Pancreas (tissue), 10 donors: ENCODE measurements at regions not wholly inside any gene's neighbourhood (a gene's known extent, or its start where the extent isn't known, plus 50 kb on each side); places are given as distances from the start of the nearest gene placed in this dataset.

Source experiments
- ATAC-seq, 4 donors: fragments of 200-7000 bp; cut with Tn5 transposase; one replicate each; pipeline versions ENCODE4 v1.8.0 to v1.9.1; 2020; ENCODE audit warnings: mild to moderate bottlenecking in 4 of 4, moderate library complexity in 4 of 4
- DNase-seq, 6 donors: peaks; one replicate each; pipeline ENCODE4 v3.0.0-alpha.2; 2020
- FAIRE-seq: peaks from 2 replicates; lab custom pipeline; 2012; peaks lifted over from hg19 to GRCh38; lab: Jason Lieb, UNC
- H3K27ac ChIP-seq, 4 donors: fragments of 200-600 bp; sonication (generic); 1 replicate in 3 of 4; 2 replicates in 1 of 4; pipeline versions ENCODE4 v1.5.0 to v1.8.0; 2020
- H3K27me3 ChIP-seq, 4 donors: fragments of 200-600 bp; one replicate each; pipeline ENCODE4 v1.8.0; 2021
- H3K36me3 ChIP-seq, 3 donors: fragments of 200-600 bp; sonication (generic) in 1 of 3; one replicate each; pipeline versions ENCODE4 v1.5.0 to v1.8.0; 2020 to 2021
- H3K4me1 ChIP-seq, 3 donors: fragments of 200-600 bp; one replicate each; pipeline ENCODE4 v1.8.0; 2021
- H3K4me3 ChIP-seq, 4 donors: fragments of 200-600 bp; sonication (generic) in 2 of 4; one replicate each; pipeline versions ENCODE4 v1.5.0 to v1.8.0; 2020 to 2021
- H3K9me3 ChIP-seq, 4 donors: fragments of 200-600 bp; one replicate each; pipeline ENCODE4 v1.8.0; 2021
- CTCF ChIP-seq, 4 donors: fragments of 200-600 bp; sonication (generic) in 3 of 4; IDR thresholded peaks; one replicate each; pipeline versions ENCODE4 v1.5.0 to v1.8.0; 2021; ENCODE audit warnings: antibody characterized with exemption in 4 of 4
- WGBS, 2 donors: extraction: QIAGEN DNeasy Blood & Tissue Kit; methylation state at CpG; one replicate each; pipeline ENCODE4 v1.1.7; 2013; 5-methylcytosine and 5-hydroxymethylcytosine counted together
- intact Hi-C, 3 donors: fragments of 100-400 bp; cut with DNase I; formaldehyde crosslinking; loops; one replicate each; pipeline versions ENCODE4 v1.11.1 to v1.14.2; 2022
- donor health status: healthy with polysubstance abuse.
- donor health status: DM: no; HTN: no; CAD: no; lungs with moderate emphysema.
- donor health status: DM: no; HTN: no; CAD: no.
- donor health status: control.
- donor health status: control.
- donor health status: Bipolar disorder and iron deficiency.
- donor health status: DM: yes; HTN: yes; CAD: no.
- donor health status: DM: no; HTN: no; CAD: no.
- donor health status: DM: no; HTN: no; CAD: no.
- donor health status: DM: yes; HTN: yes; CAD: no.

- no peak for TF ChIP-seq CTCF (IDR thresholded peaks at IDR 0.05)
- DNase-seq (no peak), FAIRE-seq (no peak), ATAC-seq (no peak)
- Histone ChIP-seq H3K36me3 (no peaks in the 10 kb centered on the region), H3K27me3 (no peaks in the 10 kb centered on the region), H3K4me1 (no peaks in the 10 kb centered on the region), H3K27ac (no peak overlapping the region), H3K9me3 (no peaks in the 10 kb centered on the region), H3K4me3 (no peak overlapping the region)
- WGBS, 2 donors, result 66 to 68% methylated on average over 9 of the region's 9 CpGs
- intact Hi-C loops, result no loop called here
Measured at GRCh38 chr2:780002-780401, 102.8 kb upstream of the TMEM18 start.

GRCh38 chr2:778731-779350, 101.6 kb upstream of the TMEM18 start:
- 64 to 68% methylated on average over 17 of the region's 17 CpGs for WGBS, 2 donors

DNA sequence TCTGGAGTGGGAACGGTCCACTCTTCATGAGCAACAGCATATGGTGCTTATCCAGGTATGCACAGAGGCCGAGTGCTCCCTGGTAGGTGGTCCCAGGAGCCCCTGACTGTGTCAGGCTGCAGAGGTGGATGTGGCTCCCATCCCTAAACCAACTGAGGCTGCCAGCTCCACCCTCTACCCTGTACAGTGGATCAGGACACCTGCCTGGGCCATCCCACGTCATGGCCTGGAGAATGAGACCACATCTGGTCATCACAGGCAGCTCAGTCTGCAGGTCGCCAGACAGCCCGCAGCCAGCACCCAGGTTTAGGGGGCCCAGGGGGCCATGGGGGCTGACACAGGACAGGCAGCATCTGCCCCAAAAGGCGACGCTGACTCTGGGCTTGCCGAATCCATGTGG, 100.3 kb upstream of the TMEM18 start:
- no peak for FAIRE-seq
- H3K4me3 ChIP-seq, result no peak overlapping the region
- WGBS, 2 donors, result 73 to 83% methylated on average over 8 of the region's 8 CpGs

More at GRCh38 chr2:778731-779350, 101.6 kb upstream of the TMEM18 start:
- H3K36me3 ChIP-seq, result no peaks in the 10 kb centered on the region
- DNase-seq (no peak), FAIRE-seq (no peak), ATAC-seq (no peak)
- H3K9me3 ChIP-seq, result no peaks in the 10 kb centered on the region
- intact Hi-C loops, result no loop called here
- no peak for TF ChIP-seq CTCF (IDR thresholded peaks at IDR 0.05)
- no peak overlapping the region for H3K27ac ChIP-seq
- no peaks in the 10 kb centered on the region for H3K27me3 ChIP-seq
- H3K4me1 ChIP-seq, result no peaks in the 10 kb centered on the region
- H3K4me3 ChIP-seq, result no peak overlapping the region

GRCh38 chr2:777051-777450, 99.8 kb upstream of the TMEM18 start:
- FAIRE-seq (no peak), ATAC-seq (no peak), DNase-seq (no peak)

More for the DNA sequence above, 100.3 kb upstream of the TMEM18 start:
- Histone ChIP-seq H3K4me1 (no peaks in the 10 kb centered on the region), H3K27me3 (no peaks in the 10 kb centered on the region), H3K9me3 (no peaks in the 10 kb centered on the region), H3K36me3 (no peaks in the 10 kb centered on the region), H3K27ac (no peak overlapping the region)
- ATAC-seq (no peak), DNase-seq (no peak)
- TF ChIP-seq CTCF (IDR thresholded peaks at IDR 0.05), result no peak
- intact Hi-C loops, result no loop called here

More at GRCh38 chr2:777051-777450, 99.8 kb upstream of the TMEM18 start:
- no peak overlapping the region for H3K27ac ChIP-seq
- no peaks in the 10 kb centered on the region for H3K36me3 ChIP-seq
- no peaks in the 10 kb centered on the region for H3K4me1 ChIP-seq
- 66 to 87% methylated on average over 15 of the region's 15 CpGs for WGBS, 2 donors
- H3K4me3 ChIP-seq, result no peak overlapping the region
- intact Hi-C loops, result no loop called here
- H3K27me3 ChIP-seq, result no peaks in the 10 kb centered on the region
- no peak for TF ChIP-seq CTCF (IDR thresholded peaks at IDR 0.05)
- H3K9me3 ChIP-seq, result no peaks in the 10 kb centered on the region
